Pulmonary artery endothelial cell (primary cell): ENCODE measurements at regions not wholly inside any gene's neighbourhood (a gene's known extent, or its start where the extent isn't known, plus 50 kb on each side); places are given as distances from the start of the nearest gene placed in this dataset.

Experiments
- DNase-seq: peaks from one replicate; pipeline ENCODE4 v3.0.0-alpha.2; 2011; ENCODE audit warnings: low read depth, low spot score

DNA sequence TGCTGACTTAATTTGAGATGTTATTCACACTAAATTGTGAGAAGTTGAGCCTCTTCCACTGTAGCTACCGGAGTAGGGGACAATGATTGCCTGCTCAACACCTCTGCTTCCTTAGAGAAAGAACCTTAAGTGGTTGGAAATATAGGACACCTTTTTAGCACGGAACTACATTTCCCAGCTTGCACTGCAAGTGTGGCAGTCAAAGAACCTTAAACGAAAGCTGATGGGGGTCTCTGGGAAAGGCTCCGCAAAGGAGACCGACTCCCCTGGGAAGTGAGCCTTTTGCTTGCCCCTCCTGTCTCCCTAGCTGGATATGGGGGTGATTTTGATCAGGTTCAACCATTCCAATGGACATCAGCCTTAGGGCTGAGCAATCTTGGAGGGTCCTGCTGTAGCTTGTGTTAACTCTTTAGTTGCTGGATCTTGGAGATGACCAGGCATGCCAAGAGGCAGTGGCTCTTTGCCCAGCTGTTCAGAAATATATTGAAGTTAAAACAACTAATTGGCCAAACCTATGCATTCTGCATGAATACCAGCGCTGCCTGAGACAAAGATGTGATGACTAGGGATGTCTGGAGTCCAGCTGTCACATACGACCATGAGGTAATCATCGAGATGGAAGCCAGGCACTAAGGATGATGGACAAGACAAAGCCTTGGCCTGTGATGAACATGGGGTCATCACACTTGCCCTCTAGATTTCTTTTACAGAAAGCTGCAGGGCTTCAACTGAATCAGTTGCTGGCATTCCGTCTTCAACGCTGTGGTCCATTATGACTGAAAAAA, 286.5 kb downstream of the FOXO1 start:
- DNase-seq: no peak

DNA sequence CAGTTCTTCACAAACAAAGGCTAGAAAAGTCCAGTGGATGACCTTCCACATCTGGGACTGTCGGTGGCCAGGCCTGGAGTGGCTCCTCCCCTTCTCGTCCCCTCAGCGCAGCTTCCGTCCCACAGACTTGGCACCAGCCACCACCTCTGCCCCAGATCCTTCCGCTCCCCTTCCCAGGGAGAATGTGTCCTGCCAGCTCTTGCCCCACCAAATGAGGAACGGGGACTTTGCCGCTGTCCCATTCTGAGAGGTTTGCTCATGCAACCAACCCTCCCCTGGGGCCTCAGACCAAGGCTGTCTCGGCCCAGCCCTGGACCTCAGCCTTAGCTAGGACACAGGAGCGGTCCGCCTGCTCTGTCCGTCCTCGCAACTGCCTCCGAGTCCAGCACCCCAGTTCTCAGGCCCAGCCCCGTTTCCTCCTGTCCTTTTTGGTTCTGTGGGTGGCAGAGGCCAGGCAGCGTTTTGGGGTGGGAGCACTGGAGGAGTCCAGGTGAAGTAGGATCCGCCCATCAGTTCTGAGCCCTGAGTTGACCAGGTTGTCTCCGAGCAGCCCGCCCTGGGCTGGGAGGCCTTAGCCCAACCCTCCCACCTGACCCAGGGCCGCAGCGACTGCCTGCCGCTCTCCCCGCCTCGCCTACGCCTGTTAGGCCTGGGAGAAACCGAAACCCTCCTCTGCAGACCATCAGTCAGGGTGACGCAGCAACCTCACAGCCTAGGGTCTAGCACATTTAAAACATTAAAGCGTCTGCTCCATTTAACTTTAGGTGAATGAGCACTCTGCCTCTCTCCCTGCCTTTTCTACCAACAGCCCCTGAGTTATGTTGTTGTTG, 284.3 kb downstream of the FOXO1 start:
- DNase-seq: no peak

DNA sequence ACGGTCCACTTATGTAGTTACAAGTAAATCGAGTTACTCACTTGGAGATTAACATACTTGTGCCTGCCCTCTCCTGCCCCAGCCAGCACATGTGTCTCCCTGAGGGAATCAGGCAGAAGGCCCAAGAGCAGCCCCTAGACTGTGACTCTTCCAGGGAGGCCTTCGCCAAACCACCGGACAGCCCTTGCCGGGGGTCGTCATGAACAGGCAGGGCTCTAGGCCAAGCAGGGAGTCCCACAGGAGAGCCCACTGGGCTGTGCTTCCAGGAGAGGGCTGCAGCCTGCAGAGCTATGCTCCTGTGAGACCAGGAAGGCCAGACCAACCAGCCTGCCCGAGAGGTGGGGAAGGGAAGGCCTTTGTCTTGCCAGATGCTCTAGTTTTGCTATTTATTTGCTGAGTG, 283.3 kb downstream of the FOXO1 start:
- no peak for DNase-seq

DNA sequence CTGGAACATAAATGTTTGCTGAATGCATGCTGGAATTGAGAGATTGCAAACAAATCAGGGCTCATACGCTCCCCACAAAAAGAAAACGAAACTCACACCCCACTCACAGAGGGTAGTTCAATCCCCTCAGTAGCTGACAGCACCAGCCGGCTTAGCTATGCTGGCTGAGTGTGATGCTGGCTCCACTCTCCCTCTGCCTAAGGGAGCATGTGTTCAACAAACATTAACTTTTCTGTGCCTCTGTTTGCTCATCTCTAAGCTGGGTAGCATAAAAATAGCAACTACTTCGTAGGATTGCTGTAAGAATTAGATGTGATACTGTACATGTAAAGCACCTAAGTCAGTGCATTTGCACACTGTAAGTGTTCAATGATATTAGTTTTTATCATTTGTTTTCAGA, 282.6 kb downstream of the FOXO1 start:
- no peak for DNase-seq

DNA sequence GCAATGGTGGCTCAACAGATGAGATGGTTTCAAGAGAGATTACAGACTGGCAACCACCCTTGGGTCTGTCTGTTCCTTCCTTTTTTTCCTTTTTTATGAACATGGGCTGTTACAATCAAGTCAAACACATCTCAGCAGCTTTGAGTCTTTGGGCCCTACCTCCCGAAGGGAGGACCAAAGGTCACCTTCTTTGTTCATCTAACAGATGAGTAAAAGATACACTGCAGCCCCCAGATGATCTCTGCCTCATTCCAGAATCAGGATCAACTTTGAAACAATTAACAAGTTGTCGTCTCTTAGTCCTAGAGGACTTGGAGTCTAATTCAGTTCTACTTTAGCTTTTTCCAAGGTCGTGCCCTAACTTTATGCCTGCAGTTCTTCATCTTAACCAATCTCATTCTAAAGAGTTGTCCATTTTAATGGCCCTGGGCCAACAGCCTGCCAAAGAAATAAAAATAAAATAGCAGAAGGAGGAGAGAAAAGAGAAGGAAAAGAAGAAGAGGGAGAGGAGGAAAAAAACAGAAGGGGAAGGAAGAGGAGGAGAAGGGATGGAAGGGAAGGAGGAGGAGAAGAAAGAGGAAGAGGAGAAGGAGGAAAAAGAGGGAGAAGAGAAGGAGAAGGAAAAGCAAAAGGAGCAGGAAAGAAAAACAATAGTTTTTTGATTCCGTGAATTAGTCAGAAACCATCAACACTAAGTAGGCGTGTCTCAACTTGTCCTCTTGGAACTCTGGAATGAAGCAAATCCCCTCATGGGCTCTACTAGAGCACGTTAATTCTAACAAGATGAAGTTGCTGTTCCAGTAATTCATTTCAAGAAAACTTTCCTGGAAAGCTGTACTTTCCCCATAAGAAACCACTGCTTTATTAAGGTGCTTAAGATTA, 281.2 kb downstream of the FOXO1 start:
- no peak for DNase-seq

DNA sequence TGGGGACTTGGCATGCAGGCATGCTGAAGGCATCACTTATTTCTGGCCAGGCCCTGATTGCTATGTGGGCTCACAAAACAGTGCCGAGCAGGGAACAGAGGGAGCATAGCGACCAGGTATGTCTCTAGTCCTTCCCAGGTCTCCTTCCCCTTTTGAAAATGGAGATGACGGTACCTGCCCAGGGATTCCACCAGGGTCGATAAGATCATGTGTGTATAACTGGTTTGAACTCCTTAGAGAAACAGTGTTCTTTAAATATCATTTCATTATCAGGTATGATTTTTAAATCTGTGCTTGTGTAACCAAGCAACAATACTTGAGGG, 280.6 kb downstream of the FOXO1 start:
- DNase-seq: no peak

DNA sequence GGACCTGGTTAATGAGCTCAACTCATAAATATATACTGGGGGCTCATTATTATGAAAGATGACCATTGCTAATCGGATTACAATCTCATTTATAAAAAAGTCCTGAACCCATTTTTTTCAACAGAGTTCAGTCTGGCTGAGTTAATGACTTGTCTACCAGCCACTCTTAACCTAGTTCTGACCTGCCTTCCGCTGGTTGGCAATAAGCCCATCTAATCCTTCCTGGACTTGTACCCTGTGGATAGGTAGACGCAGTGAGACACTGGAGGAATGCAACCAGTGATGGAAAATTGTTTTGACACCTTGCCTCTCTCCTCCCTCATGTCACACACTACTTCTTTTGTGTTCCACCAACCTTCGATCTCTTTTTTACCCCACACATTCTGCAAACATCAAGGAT, 279.9 kb downstream of the FOXO1 start:
- DNase-seq: no peak

DNA sequence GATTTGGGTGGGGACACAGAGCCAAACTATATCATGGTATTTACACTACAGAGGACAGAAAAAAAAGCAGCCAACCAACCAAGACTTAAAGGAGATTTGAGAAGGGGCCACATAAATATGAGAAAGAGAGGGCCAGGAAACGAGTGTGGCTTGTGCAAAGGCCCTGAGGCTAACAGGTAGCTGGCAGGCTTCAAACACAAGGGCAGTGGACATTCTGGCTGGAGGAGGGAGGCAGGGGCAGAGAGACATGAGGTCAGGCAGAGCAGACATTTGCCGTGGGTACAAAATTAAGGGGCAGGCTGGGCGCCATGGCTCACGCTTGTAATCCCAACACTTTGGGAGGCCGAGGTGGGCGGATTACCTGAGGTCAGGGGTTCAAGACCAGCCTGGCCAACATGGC, 278.7 kb downstream of the FOXO1 start:
- DNase-seq: no peak

DNA sequence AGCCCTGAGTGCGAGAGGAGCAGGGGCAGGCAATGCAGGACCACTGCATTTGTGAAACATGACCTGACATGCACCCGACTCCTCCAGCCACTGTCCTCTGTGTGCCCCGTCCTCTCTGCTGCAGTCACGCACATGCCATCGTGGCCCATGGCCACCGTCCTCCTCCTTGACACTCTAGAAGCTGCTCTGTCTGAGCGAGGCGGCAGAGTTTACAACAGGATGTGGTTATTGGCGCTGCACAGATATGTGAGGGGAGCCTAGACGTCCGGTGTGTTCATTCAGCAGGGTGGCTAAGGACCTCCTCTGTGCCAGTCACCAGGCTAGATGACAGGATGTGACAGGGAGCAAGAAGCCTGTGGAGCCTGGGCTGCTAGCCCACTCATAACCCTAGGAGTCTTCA, 277.8 kb downstream of the FOXO1 start:
- no peak for DNase-seq

DNA sequence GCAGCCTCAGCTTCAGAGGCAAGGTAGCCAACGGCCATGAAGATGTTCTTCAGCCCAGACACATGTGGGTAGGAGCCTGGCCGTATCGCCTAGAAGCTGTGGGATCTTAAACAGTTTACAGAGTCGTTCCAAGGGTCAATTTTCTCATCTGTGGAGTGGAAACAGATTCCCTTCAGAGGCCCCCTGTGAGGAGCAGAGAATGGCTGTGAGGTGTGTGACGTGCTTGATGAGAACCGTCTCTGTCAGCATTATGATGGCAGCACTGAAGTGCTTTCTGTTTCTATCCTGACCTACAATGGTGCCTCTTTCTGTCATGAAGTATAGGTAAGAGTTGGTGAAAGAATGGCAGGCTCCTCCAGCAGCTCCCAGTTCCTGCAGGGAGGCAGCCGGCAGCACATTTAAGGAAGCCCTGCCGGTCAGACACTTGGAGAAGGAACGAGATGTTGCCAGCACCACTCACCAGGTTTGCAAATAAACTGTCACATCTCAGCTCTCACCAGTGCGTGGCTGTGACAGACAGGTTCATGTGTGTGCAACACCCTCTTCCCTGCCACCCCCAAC, 277.3 kb downstream of the FOXO1 start:
- no peak for DNase-seq

DNA sequence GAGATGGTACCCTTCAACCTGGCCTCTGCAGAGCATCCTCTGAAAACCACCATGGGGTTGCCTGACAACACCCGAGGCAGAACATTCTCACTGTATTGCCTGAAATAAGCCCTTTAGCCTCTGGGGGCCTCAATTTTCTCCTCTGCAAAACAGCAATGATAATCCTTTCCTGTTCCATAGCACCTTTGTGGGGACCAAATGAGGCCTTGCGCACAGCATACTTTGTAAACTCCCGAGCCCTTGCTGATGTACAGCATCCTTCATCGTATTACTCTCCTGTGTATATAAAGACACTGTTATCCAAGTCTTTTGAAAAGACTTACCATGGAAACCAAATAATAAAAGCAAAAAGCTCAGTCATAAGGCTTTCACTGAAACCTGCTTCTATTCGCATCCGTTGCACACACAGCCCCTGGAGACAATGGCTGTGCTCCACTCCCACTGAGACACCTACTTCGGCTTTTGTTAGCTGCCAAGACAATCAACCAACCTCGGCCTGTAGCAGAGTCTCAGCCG, 276.0 kb downstream of the FOXO1 start:
- no peak for DNase-seq

DNA sequence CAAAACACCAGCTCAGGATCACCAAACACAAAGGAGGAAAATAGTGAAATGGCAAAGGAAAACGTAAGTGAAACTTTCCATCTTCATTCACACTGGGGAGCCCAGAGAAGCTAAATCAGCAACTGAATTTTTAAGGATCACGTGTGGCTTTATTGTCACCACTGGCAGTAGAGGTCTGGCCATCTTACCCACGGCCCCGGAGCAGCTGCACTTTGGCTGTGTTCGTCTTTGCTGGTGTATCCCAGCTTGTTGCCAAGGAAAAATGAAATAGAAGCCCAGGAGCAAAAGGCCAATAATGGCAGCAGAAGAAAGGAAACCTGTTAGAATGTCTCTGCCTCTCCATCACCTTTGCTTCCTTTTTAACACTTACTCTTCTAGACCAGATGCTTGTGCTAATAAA, 274.7 kb downstream of the FOXO1 start:
- DNase-seq: no peak

DNA sequence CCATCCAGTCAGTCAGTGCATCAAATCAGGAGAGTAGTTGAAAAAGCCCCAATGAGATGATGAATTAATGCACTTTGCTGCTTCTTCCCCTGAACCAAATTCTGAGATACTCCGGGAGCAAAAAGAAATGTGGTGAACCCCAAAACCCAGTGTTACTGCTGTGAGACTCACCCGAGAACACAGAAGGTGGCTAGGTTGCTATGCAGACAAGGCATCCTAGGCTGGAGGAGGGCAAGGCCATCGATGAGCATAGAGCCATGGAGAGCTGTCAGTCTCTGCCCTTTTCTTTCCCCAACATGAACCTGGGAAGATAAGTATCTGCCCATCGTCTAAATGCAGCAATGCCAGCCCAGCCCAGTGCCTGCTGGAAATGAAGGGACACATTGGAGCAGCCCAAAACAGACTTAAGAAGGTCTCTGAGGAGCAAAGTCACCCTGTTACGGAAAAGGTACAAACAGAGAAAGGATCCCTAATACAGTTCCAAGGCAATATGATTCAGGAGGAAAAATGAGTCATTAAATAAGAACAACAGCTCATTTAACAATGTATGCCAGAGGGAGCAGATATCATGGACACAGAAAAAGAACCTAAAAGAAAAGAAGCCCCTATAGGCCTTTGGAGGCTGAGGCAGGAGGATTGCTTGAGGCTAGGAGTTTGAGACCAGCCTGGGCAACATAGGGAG, 272.0 kb downstream of the FOXO1 start:
- DNase-seq: no peak

DNA sequence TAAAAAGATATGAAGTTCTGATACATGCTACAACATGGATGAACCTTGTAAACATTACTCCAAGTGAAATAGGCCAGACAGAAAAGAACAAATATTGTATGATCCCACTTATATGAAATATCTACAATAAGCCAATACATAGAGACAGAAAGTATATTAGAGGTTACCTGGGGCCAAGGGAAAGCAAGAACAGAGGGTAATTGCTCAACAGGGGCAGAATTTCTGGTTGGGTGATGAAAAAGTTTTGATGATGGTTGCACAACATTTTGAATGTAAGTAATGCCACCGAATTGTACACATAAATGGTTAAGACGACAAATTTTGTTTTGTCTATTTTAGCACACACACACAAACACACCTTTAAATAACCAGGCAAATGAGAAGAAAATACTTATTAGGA, 268.4 kb downstream of the FOXO1 start:
- no peak for DNase-seq

DNA sequence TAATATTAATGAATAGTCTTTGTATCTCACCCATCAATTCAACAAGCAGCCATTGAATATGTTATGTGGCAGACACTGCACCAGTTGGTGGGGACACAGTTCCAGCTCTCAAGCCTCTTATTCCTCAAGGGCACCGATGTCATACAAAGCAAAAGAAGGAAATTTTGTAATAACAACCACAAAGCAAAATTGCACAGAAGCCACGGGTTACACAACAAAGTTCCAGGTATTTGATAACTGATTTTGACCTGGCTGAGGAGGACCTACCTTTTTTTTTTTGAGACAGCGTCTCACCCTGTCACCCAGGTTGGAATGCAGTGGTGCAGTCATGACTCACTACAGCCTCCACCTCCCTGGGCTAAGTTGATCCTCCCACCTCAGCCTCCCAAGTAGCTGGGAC, 266.7 kb downstream of the FOXO1 start:
- no peak for DNase-seq

DNA sequence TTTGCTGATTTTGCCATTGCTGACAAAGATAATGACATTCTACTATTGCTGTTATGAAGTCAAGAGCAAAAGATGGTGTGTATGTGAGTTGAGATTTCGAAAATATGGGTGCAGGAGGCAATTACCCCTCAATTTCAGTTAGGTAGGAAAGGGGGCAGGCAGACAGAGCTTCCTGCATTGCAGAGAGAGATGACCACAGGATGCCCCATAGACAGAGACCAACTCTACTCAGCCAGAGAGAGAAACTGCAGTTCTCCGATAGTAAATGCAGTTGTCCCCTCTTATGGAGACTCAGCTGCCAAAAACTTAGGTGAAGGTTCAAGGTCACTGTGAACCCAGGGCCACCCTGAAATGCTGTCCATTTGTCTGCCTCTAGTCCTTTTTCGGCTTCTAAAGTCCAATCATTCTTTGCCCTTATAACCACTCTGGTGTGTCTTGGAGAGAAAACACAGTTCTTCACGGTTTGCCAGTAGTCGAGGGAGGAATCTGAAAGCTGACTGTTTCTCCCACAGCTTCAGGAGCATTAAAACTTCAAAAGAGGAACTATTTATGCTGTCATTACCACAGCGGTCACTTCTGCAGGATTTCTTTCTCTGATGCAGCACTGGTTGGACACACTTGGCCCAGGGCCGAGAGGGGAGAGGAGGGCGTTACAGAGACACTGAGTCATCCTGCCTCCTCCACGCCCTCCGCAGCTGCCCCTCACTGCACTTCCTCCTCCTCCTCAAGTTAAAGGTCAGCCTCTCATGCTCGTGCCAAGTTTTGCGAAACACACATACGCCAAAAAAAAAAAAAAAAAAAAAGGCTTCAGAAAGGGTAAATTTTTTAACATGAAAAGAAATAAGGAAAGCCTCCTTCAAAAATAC, 264.3 kb downstream of the FOXO1 start:
- DNase-seq: peak; percentile 87

DNA sequence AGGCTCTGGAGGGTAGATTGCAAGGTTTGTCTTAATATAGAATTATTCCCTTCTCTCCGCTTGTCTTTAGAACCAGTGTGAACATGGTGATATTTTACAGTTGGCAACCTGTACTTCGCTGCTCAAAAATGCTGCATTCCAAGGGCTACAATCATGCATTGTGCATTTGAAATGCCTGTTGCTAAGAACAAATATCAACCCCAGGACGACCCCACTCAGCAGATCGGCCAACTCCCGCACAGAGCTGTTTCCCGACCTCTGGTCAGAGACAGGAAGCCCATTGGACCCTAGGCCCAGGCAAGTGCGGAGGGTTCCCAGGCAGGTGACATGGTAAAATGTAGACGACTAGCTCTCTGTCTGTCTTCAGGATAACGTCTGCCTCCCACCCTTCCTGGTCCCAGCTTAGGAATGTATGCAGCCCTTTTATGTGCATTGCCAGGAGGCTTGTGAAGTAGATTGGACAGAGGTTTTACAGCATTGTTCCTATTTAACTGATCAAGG, 263.5 kb downstream of the FOXO1 start:
- DNase-seq: peak; percentile 84

DNA sequence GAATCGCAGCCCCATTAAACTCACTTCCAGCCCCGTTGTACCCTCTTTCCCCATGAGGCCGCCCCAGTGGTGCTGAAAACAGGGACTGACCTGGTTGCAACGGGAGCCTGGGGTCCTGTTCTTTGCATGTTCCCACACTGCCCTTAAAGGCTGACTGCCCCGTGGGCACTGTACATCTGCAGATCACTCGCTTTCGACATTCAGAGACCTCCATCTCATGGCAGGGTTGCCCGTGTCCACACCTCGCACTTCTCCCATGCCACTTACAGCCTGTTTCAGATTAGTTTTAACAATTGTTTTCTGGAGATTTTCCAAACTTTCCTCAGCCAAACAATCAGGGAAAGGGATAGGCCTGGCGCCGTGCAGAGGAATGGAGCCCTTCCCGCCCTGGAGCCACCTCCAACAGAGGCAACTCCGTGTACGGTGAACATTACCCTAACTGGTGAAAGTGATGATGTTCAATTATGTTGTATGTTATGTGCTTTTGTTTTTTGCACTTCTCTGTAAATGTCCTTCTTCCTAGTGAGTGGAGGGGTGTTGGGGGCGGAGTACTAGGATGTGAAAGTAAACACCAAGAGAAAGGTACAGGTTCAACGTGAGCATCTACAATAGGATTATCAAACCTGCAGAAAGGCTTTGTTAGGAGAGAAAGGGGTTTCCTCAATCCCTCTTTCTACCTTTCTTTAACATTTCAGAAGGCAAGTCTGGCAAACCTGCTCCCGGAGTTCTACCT, 262.8 kb downstream of the FOXO1 start:
- DNase-seq: no peak

DNA sequence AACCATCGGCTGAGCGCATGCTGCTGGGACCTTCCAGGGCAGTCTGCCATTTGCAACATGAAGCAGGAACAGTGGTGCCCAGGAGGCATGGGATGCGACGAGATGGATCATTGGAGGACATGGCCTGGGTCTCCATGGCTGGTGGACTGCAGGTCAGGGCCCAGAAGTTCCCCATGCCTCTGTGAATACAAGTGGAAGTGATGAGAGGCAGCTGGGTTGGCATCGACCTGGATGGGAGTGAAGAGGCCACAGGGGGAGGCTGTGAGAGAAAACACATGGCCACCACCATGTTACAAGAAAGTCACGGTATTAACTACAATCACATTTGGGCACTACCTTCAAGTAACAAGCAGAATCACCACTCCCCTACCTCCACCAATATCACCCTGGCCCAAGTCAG, 262.0 kb downstream of the FOXO1 start:
- DNase-seq: no peak
